ENCODE measurements at regions not wholly inside any gene's neighbourhood (a gene's known extent, or its start where the extent isn't known, plus 50 kb on each side); places are given as distances from the start of the nearest gene placed in this dataset.

GRCh38 chr5:166648736-166649135 is 1642.7 kb upstream of the WWC1 start:
- no peak overlapping the region for H3K9ac ChIP-seq (ENCODE audit: low read length in 5 of 5)
- peaks cover 0 to 4% (median 0%) of the 10 kb centered on the region in 5 donors for H3K9me3 ChIP-seq (ENCODE audit: control insufficient read depth in 5 of 5, low read length in 5 of 5)
- no peaks in the 10 kb centered on the region for H3K36me3 ChIP-seq (ENCODE audit: control insufficient read depth in 5 of 5, insufficient read depth in 5 of 5, low read length in 5 of 5)
- no peak overlapping the region for H3K4me3 ChIP-seq (ENCODE audit: low read depth in 1 of 5, low read length in 5 of 5)
- H3K27ac ChIP-seq (ENCODE audit: low read depth, low read length), result no peak overlapping the region
- no peaks in the 10 kb centered on the region for H3K4me1 ChIP-seq (ENCODE audit: control insufficient read depth in 5 of 5, insufficient read depth in 5 of 5, low read length in 5 of 5)
- H3K27me3 ChIP-seq (ENCODE audit: control insufficient read depth in 5 of 5, insufficient read depth in 4 of 5, low read length in 5 of 5), result no peaks in the 10 kb centered on the region

GRCh38 chr5:166649676-166650075 is 1641.8 kb upstream of the WWC1 start:
- H3K9ac ChIP-seq (ENCODE audit: low read length in 5 of 5), result no peak overlapping the region
- H3K9me3 ChIP-seq (ENCODE audit: control insufficient read depth in 5 of 5, low read length in 5 of 5), result peaks cover 0 to 4% (median 0%) of the 10 kb centered on the region in 5 donors
- H3K4me3 ChIP-seq (ENCODE audit: low read depth in 1 of 5, low read length in 5 of 5), result no peak overlapping the region
- H3K27me3 ChIP-seq (ENCODE audit: control insufficient read depth in 5 of 5, insufficient read depth in 4 of 5, low read length in 5 of 5), result no peaks in the 10 kb centered on the region
- H3K27ac ChIP-seq (ENCODE audit: low read depth, low read length), result no peak overlapping the region
- H3K4me1 ChIP-seq (ENCODE audit: control insufficient read depth in 5 of 5, insufficient read depth in 5 of 5, low read length in 5 of 5), result no peaks in the 10 kb centered on the region
- no peaks in the 10 kb centered on the region for H3K36me3 ChIP-seq (ENCODE audit: control insufficient read depth in 5 of 5, insufficient read depth in 5 of 5, low read length in 5 of 5)

GRCh38 chr5:166651234-166651633 is 1640.2 kb upstream of the WWC1 start:
- Histone ChIP-seq H3K36me3 (ENCODE audit: control insufficient read depth in 5 of 5, insufficient read depth in 5 of 5, low read length in 5 of 5) (no peaks in the 10 kb centered on the region), H3K9ac (ENCODE audit: low read length in 5 of 5) (no peak overlapping the region), H3K27ac (ENCODE audit: low read depth, low read length) (no peak overlapping the region), H3K4me3 (ENCODE audit: low read depth in 1 of 5, low read length in 5 of 5) (no peak overlapping the region), H3K27me3 (ENCODE audit: control insufficient read depth in 5 of 5, insufficient read depth in 4 of 5, low read length in 5 of 5) (no peaks in the 10 kb centered on the region), H3K9me3 (ENCODE audit: control insufficient read depth in 5 of 5, low read length in 5 of 5) (peaks cover 0 to 5% (median 4%) of the 10 kb centered on the region in 5 donors), H3K4me1 (ENCODE audit: control insufficient read depth in 5 of 5, insufficient read depth in 5 of 5, low read length in 5 of 5) (no peaks in the 10 kb centered on the region)

GRCh38 chr5:166671811-166672210 is 1619.6 kb upstream of the WWC1 start:
- Histone ChIP-seq H3K9me3 (ENCODE audit: control insufficient read depth in 5 of 5, low read length in 5 of 5) (peaks cover 0 to 4% (median 0%) of the 10 kb centered on the region in 5 donors), H3K4me3 (ENCODE audit: low read depth in 1 of 5, low read length in 5 of 5) (no peak overlapping the region), H3K27me3 (ENCODE audit: control insufficient read depth in 5 of 5, insufficient read depth in 4 of 5, low read length in 5 of 5) (no peaks in the 10 kb centered on the region), H3K4me1 (ENCODE audit: control insufficient read depth in 5 of 5, insufficient read depth in 5 of 5, low read length in 5 of 5) (no peaks in the 10 kb centered on the region), H3K36me3 (ENCODE audit: control insufficient read depth in 5 of 5, insufficient read depth in 5 of 5, low read length in 5 of 5) (no peaks in the 10 kb centered on the region), H3K9ac (ENCODE audit: low read length in 5 of 5) (no peak overlapping the region), H3K27ac (ENCODE audit: low read depth, low read length) (no peak overlapping the region)

GRCh38 chr5:166672431-166672830 is 1619.0 kb upstream of the WWC1 start:
- H3K4me1 ChIP-seq (ENCODE audit: control insufficient read depth in 5 of 5, insufficient read depth in 5 of 5, low read length in 5 of 5), result no peaks in the 10 kb centered on the region
- H3K4me3 ChIP-seq (ENCODE audit: low read depth in 1 of 5, low read length in 5 of 5), result no peak overlapping the region
- H3K9ac ChIP-seq (ENCODE audit: low read length in 5 of 5), result no peak overlapping the region
- H3K36me3 ChIP-seq (ENCODE audit: control insufficient read depth in 5 of 5, insufficient read depth in 5 of 5, low read length in 5 of 5), result no peaks in the 10 kb centered on the region
- no peaks in the 10 kb centered on the region for H3K27me3 ChIP-seq (ENCODE audit: control insufficient read depth in 5 of 5, insufficient read depth in 4 of 5, low read length in 5 of 5)
- no peak overlapping the region for H3K27ac ChIP-seq (ENCODE audit: low read depth, low read length)
- peaks cover 0 to 4% (median 0%) of the 10 kb centered on the region in 5 donors for H3K9me3 ChIP-seq (ENCODE audit: control insufficient read depth in 5 of 5, low read length in 5 of 5)

- H3K4me3 ChIP-seq (ENCODE audit: low read depth in 1 of 5, low read length in 5 of 5), result no peak overlapping the region
- no peak overlapping the region for H3K9ac ChIP-seq (ENCODE audit: low read length in 5 of 5)
- no peaks in the 10 kb centered on the region for H3K36me3 ChIP-seq (ENCODE audit: control insufficient read depth in 5 of 5, insufficient read depth in 5 of 5, low read length in 5 of 5)
- no peaks in the 10 kb centered on the region for H3K4me1 ChIP-seq (ENCODE audit: control insufficient read depth in 5 of 5, insufficient read depth in 5 of 5, low read length in 5 of 5)
- no peaks in the 10 kb centered on the region for H3K27me3 ChIP-seq (ENCODE audit: control insufficient read depth in 5 of 5, insufficient read depth in 4 of 5, low read length in 5 of 5)
- H3K9me3 ChIP-seq (ENCODE audit: control insufficient read depth in 5 of 5, low read length in 5 of 5), result peaks cover 0 to 4% (median 0%) of the 10 kb centered on the region in 5 donors
- H3K27ac ChIP-seq (ENCODE audit: low read depth, low read length), result no peak overlapping the region
Observed at GRCh38 chr5:166677891-166678290, 1613.6 kb upstream of the WWC1 start.

GRCh38 chr5:166679331-166679730 is 1612.1 kb upstream of the WWC1 start:
- Histone ChIP-seq H3K9ac (ENCODE audit: low read length in 5 of 5) (no peak overlapping the region), H3K4me3 (ENCODE audit: low read depth in 1 of 5, low read length in 5 of 5) (no peak overlapping the region), H3K4me1 (ENCODE audit: control insufficient read depth in 5 of 5, insufficient read depth in 5 of 5, low read length in 5 of 5) (no peaks in the 10 kb centered on the region), H3K36me3 (ENCODE audit: control insufficient read depth in 5 of 5, insufficient read depth in 5 of 5, low read length in 5 of 5) (no peaks in the 10 kb centered on the region), H3K9me3 (ENCODE audit: control insufficient read depth in 5 of 5, low read length in 5 of 5) (peaks cover 0 to 4% (median 0%) of the 10 kb centered on the region in 5 donors), H3K27ac (ENCODE audit: low read depth, low read length) (no peak overlapping the region), H3K27me3 (ENCODE audit: control insufficient read depth in 5 of 5, insufficient read depth in 4 of 5, low read length in 5 of 5) (no peaks in the 10 kb centered on the region)

- no peak overlapping the region for H3K9ac ChIP-seq (ENCODE audit: low read length in 5 of 5)
Observed at GRCh38 chr5:166695326-166695725, 1596.1 kb upstream of the WWC1 start.

GRCh38 chr5:166708291-166708690 is 1583.2 kb upstream of the WWC1 start:
- no peak overlapping the region for H3K27ac ChIP-seq (ENCODE audit: low read depth, low read length)
- no peaks in the 10 kb centered on the region for H3K4me1 ChIP-seq (ENCODE audit: control insufficient read depth in 5 of 5, insufficient read depth in 5 of 5, low read length in 5 of 5)
- H3K36me3 ChIP-seq (ENCODE audit: control insufficient read depth in 5 of 5, insufficient read depth in 5 of 5, low read length in 5 of 5), result no peaks in the 10 kb centered on the region
- H3K27me3 ChIP-seq (ENCODE audit: control insufficient read depth in 5 of 5, insufficient read depth in 4 of 5, low read length in 5 of 5), result no peaks in the 10 kb centered on the region
- H3K4me3 ChIP-seq (ENCODE audit: low read depth in 1 of 5, low read length in 5 of 5), result no peak overlapping the region
- no peak overlapping the region for H3K9ac ChIP-seq (ENCODE audit: low read length in 5 of 5)
- H3K9me3 ChIP-seq (ENCODE audit: control insufficient read depth in 5 of 5, low read length in 5 of 5), result peaks cover 0 to 3% (median 0%) of the 10 kb centered on the region in 5 donors

More at GRCh38 chr5:166695326-166695725, 1596.1 kb upstream of the WWC1 start:
- no peak overlapping the region for H3K27ac ChIP-seq (ENCODE audit: low read depth, low read length)
- H3K36me3 ChIP-seq (ENCODE audit: control insufficient read depth in 5 of 5, insufficient read depth in 5 of 5, low read length in 5 of 5), result no peaks in the 10 kb centered on the region
- H3K9me3 ChIP-seq (ENCODE audit: control insufficient read depth in 5 of 5, low read length in 5 of 5), result no peaks in the 10 kb centered on the region
- no peak overlapping the region for H3K4me3 ChIP-seq (ENCODE audit: low read depth in 1 of 5, low read length in 5 of 5)
- no peaks in the 10 kb centered on the region for H3K4me1 ChIP-seq (ENCODE audit: control insufficient read depth in 5 of 5, insufficient read depth in 5 of 5, low read length in 5 of 5)
- no peaks in the 10 kb centered on the region for H3K27me3 ChIP-seq (ENCODE audit: control insufficient read depth in 5 of 5, insufficient read depth in 4 of 5, low read length in 5 of 5)

GRCh38 chr5:166709691-166710090 is 1581.8 kb upstream of the WWC1 start:
- Histone ChIP-seq H3K9me3 (ENCODE audit: control insufficient read depth in 5 of 5, low read length in 5 of 5) (peaks cover 0 to 4% (median 0%) of the 10 kb centered on the region in 5 donors), H3K4me3 (ENCODE audit: low read depth in 1 of 5, low read length in 5 of 5) (no peak overlapping the region), H3K4me1 (ENCODE audit: control insufficient read depth in 5 of 5, insufficient read depth in 5 of 5, low read length in 5 of 5) (no peaks in the 10 kb centered on the region), H3K36me3 (ENCODE audit: control insufficient read depth in 5 of 5, insufficient read depth in 5 of 5, low read length in 5 of 5) (no peaks in the 10 kb centered on the region), H3K9ac (ENCODE audit: low read length in 5 of 5) (no peak overlapping the region), H3K27ac (ENCODE audit: low read depth, low read length) (no peak overlapping the region), H3K27me3 (ENCODE audit: control insufficient read depth in 5 of 5, insufficient read depth in 4 of 5, low read length in 5 of 5) (no peaks in the 10 kb centered on the region)

- no peak overlapping the region for H3K4me3 ChIP-seq (ENCODE audit: low read depth in 1 of 5, low read length in 5 of 5)
- H3K4me1 ChIP-seq (ENCODE audit: control insufficient read depth in 5 of 5, insufficient read depth in 5 of 5, low read length in 5 of 5), result no peaks in the 10 kb centered on the region
- H3K27ac ChIP-seq (ENCODE audit: low read depth, low read length), result no peak overlapping the region
- peaks cover 0 to 4% (median 0%) of the 10 kb centered on the region in 5 donors for H3K9me3 ChIP-seq (ENCODE audit: control insufficient read depth in 5 of 5, low read length in 5 of 5)
- no peaks in the 10 kb centered on the region for H3K36me3 ChIP-seq (ENCODE audit: control insufficient read depth in 5 of 5, insufficient read depth in 5 of 5, low read length in 5 of 5)
- no peaks in the 10 kb centered on the region for H3K27me3 ChIP-seq (ENCODE audit: control insufficient read depth in 5 of 5, insufficient read depth in 4 of 5, low read length in 5 of 5)
- no peak overlapping the region for H3K9ac ChIP-seq (ENCODE audit: low read length in 5 of 5)
Observed at GRCh38 chr5:166710271-166710670, 1581.2 kb upstream of the WWC1 start.

Data from subcutaneous abdominal adipose tissue (tissue), 5 donors.